GM18873 (cell line): ENCODE measurements at regions not wholly inside any gene's neighbourhood (a gene's known extent, or its start where the extent isn't known, plus 50 kb on each side); places are given as distances from the start of the nearest gene placed in this dataset.
"Not testable (repeated sequence)": the region's sequence is repeated elsewhere in the genome, so short reads cannot be mapped to it uniquely, and the experiment has no call there.

Source experiments
- ATAC-seq: cut with Tn5 transposase; IDR thresholded peaks from one replicate; pipeline ENCODE4 v1.9.1; 2021; ENCODE audit warnings: mild to moderate bottlenecking, moderate library complexity, moderate number of reproducible peaks; ENCODE audit not compliant: unreplicated experiment, low FRiP score

- ATAC-seq = no peak
Measured at GRCh38 chr10:108037061-108037460, 872.6 kb upstream of the SORCS1 start.

- ATAC-seq = no peak
Measured at GRCh38 chr10:108036265-108036664, 871.8 kb upstream of the SORCS1 start.

- no peak for ATAC-seq
Measured at GRCh38 chr10:108034829-108035228, 870.3 kb upstream of the SORCS1 start.

- ATAC-seq = not testable (repeated sequence)
Measured at GRCh38 chr10:108033518-108033917, 869.0 kb upstream of the SORCS1 start.

GRCh38 chr10:108031505-108031904 is 867.0 kb upstream of the SORCS1 start:
- ATAC-seq = no peak

GRCh38 chr10:108014902-108015177 is 850.3 kb upstream of the SORCS1 start:
- no peak for ATAC-seq

- no peak for ATAC-seq
Measured at GRCh38 chr10:108014145-108014901, 849.8 kb upstream of the SORCS1 start.

- no peak for ATAC-seq
Measured at GRCh38 chr10:108005627-108006026, 841.1 kb upstream of the SORCS1 start.

- ATAC-seq = no peak
Measured at GRCh38 chr10:108003576-108003975, 839.1 kb upstream of the SORCS1 start.

- no peak for ATAC-seq
Measured at GRCh38 chr10:108003061-108003460, 838.6 kb upstream of the SORCS1 start.

- ATAC-seq = no peak
Measured at GRCh38 chr10:108000365-108000764, 835.9 kb upstream of the SORCS1 start.

GRCh38 chr10:107994621-107995270 is 830.2 kb upstream of the SORCS1 start:
- no peak for ATAC-seq

GRCh38 chr10:107986571-107986970 is 822.1 kb upstream of the SORCS1 start:
- no peak for ATAC-seq

- ATAC-seq = no peak
Measured at GRCh38 chr10:107984581-107984980, 820.1 kb upstream of the SORCS1 start.

- ATAC-seq = no peak
Measured at GRCh38 chr10:107984149-107984548, 819.6 kb upstream of the SORCS1 start.

GRCh38 chr10:107978455-107978854 is 813.9 kb upstream of the SORCS1 start:
- ATAC-seq = no peak

GRCh38 chr10:107971973-107972372 is 807.5 kb upstream of the SORCS1 start:
- ATAC-seq = no peak

GRCh38 chr10:107971411-107971810 is 806.9 kb upstream of the SORCS1 start:
- no peak for ATAC-seq

GRCh38 chr10:107970512-107970911 is 806.0 kb upstream of the SORCS1 start:
- ATAC-seq = no peak

GRCh38 chr10:107969936-107970335 is 805.4 kb upstream of the SORCS1 start:
- no peak for ATAC-seq

GRCh38 chr10:107966826-107967225 is 802.3 kb upstream of the SORCS1 start:
- no peak for ATAC-seq
